ENCODE measurements at regions not wholly inside any gene's neighbourhood (a gene's known extent, or its start where the extent isn't known, plus 50 kb on each side); places are given as distances from the start of the nearest gene placed in this dataset.

DNA sequence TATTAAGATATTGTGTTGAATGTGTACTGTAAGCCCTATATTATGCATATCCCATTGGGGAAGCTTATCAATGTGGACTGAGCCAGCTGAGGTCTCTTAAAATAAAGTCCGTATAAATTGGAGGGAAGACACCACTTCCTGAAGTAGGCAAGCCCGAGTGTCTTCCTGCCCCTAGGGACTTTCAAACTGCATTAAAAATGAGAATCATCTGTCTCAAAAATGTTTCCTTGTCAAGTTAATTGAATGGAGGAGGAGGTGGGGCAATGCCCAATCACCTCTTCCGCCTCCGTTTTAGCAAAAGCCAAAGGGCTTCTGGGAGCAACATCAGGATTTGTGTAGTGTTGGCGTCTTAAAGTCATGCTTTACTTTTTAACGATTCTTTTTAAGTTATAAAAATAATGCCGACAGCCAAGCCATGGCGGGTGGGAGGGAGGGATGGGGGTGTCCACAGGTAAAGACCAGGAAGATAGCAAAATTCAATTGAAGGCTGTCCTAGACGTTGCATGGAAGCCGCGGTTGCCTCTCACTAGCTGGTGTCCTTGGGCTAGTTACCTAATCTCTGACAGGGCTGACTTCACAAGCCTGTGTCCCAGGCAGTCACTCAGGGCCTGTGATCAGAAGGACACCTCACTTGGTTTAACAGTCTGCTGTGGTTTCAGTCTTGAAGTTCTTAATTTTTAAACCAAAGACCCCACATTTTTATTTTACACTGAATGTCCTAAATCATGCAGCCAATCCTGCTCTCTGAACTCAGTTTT, 524.9 kb upstream of the PROK2 start:
- TF ChIP-seq, protein P1, sequence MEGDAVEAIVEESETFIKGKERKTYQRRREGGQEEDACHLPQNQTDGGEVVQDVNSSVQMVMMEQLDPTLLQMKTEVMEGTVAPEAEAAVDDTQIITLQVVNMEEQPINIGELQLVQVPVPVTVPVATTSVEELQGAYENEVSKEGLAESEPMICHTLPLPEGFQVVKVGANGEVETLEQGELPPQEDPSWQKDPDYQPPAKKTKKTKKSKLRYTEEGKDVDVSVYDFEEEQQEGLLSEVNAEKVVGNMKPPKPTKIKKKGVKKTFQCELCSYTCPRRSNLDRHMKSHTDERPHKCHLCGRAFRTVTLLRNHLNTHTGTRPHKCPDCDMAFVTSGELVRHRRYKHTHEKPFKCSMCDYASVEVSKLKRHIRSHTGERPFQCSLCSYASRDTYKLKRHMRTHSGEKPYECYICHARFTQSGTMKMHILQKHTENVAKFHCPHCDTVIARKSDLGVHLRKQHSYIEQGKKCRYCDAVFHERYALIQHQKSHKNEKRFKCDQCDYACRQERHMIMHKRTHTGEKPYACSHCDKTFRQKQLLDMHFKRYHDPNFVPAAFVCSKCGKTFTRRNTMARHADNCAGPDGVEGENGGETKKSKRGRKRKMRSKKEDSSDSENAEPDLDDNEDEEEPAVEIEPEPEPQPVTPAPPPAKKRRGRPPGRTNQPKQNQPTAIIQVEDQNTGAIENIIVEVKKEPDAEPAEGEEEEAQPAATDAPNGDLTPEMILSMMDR (IDR thresholded peaks at IDR 0.05) = no peak
- TF ChIP-seq CHD2 (IDR thresholded peaks at IDR 0.05; ENCODE audit: low read length, partially characterized antibody) = no peak
